IPS DF 4.7 (cell line): ENCODE measurements at regions not wholly inside any gene's neighbourhood (a gene's known extent, or its start where the extent isn't known, plus 50 kb on each side); places are given as distances from the start of the nearest gene placed in this dataset.

ENCODE experiments used
- DNase-seq: peaks from one replicate; pipeline ENCODE4 v3.0.0-alpha.2; 2013; ENCODE audit warnings: low spot score; ENCODE audit errors: extremely low read depth

- DNase-seq: no peak
Observed at GRCh38 chr6:25222006-25222678, 57.0 kb upstream of the CARMIL1 start.

- peak; percentile 36 for DNase-seq
Observed at GRCh38 chr6:25223490-25223991, 55.6 kb upstream of the CARMIL1 start.

- DNase-seq: no peak
Observed at GRCh38 chr6:25224242-25224641, 54.9 kb upstream of the CARMIL1 start.

GRCh38 chr6:25227854-25228253 lies 51.3 kb upstream of the CARMIL1 start:
- no peak for DNase-seq
